ENCODE measurements at regions not wholly inside any gene's neighbourhood (a gene's known extent, or its start where the extent isn't known, plus 50 kb on each side); places are given as distances from the start of the nearest gene placed in this dataset.

GRCh38 chr16:64532117-64532516, 589.7 kb downstream of the CDH11 start:
- Histone ChIP-seq H3K36me3 (no peaks in the 10 kb centered on the region), H3K4me3 (no peak overlapping the region), H3K27ac (no peak overlapping the region), H3K9me3 (no peaks in the 10 kb centered on the region), H3K27me3 (no peaks in the 10 kb centered on the region), H3K4me1 (no peaks in the 10 kb centered on the region)
- no peak for TF ChIP-seq CTCF (IDR thresholded peaks at IDR 0.05)
- no peak for TF ChIP-seq POLR2A (IDR thresholded peaks at IDR 0.05)
- DNase-seq = no peak

- DNase-seq = no peak
- no peak overlapping the region for H3K27ac ChIP-seq
- no peaks in the 10 kb centered on the region for H3K9me3 ChIP-seq
- H3K4me1 ChIP-seq = no peaks in the 10 kb centered on the region
- TF ChIP-seq POLR2A (IDR thresholded peaks at IDR 0.05) = no peak
- no peak for TF ChIP-seq CTCF (IDR thresholded peaks at IDR 0.05)
- H3K4me3 ChIP-seq = no peak overlapping the region
- no peaks in the 10 kb centered on the region for H3K27me3 ChIP-seq
- H3K36me3 ChIP-seq = no peaks in the 10 kb centered on the region
Observed at GRCh38 chr16:64531401-64531800, 590.5 kb downstream of the CDH11 start.

GRCh38 chr16:64522548-64522947, 599.3 kb downstream of the CDH11 start:
- H3K27me3 ChIP-seq = no peaks in the 10 kb centered on the region
- H3K27ac ChIP-seq = no peak overlapping the region
- H3K4me3 ChIP-seq = no peak overlapping the region
- H3K9me3 ChIP-seq = no peaks in the 10 kb centered on the region
- DNase-seq = no peak
- no peaks in the 10 kb centered on the region for H3K36me3 ChIP-seq
- H3K4me1 ChIP-seq = no peaks in the 10 kb centered on the region
- TF ChIP-seq POLR2A (IDR thresholded peaks at IDR 0.05) (no peak), CTCF (IDR thresholded peaks at IDR 0.05) (no peak)

GRCh38 chr16:64513871-64514270, 608.0 kb downstream of the CDH11 start:
- no peaks in the 10 kb centered on the region for H3K9me3 ChIP-seq
- H3K27ac ChIP-seq = no peak overlapping the region
- H3K4me1 ChIP-seq = no peaks in the 10 kb centered on the region
- DNase-seq = no peak
- no peak overlapping the region for H3K4me3 ChIP-seq
- H3K36me3 ChIP-seq = no peaks in the 10 kb centered on the region
- H3K27me3 ChIP-seq = no peaks in the 10 kb centered on the region
- no peak for TF ChIP-seq CTCF (IDR thresholded peaks at IDR 0.05)
- no peak for TF ChIP-seq POLR2A (IDR thresholded peaks at IDR 0.05)

- DNase-seq = no peak
- no peak for TF ChIP-seq POLR2A (IDR thresholded peaks at IDR 0.05)
- TF ChIP-seq CTCF (IDR thresholded peaks at IDR 0.05) = no peak
- H3K4me1 ChIP-seq = no peaks in the 10 kb centered on the region
- H3K9me3 ChIP-seq = no peaks in the 10 kb centered on the region
- H3K27ac ChIP-seq = no peak overlapping the region
- H3K36me3 ChIP-seq = no peaks in the 10 kb centered on the region
- H3K4me3 ChIP-seq = no peak overlapping the region
- no peaks in the 10 kb centered on the region for H3K27me3 ChIP-seq
Observed at GRCh38 chr16:64507240-64508024, 614.4 kb downstream of the CDH11 start.
